GM21723 (cell line): ENCODE measurements at regions not wholly inside any gene's neighbourhood (a gene's known extent, or its start where the extent isn't known, plus 50 kb on each side); places are given as distances from the start of the nearest gene placed in this dataset.
"Not testable (repeated sequence)": the region's sequence is repeated elsewhere in the genome, so short reads cannot be mapped to it uniquely, and the experiment has no call there.

Experiments used
- ATAC-seq: cut with Tn5 transposase; IDR thresholded peaks from one replicate; pipeline ENCODE4 v1.9.1; 2021; ENCODE audit warnings: mild to moderate bottlenecking, moderate library complexity; ENCODE audit not compliant: unreplicated experiment

DNA sequence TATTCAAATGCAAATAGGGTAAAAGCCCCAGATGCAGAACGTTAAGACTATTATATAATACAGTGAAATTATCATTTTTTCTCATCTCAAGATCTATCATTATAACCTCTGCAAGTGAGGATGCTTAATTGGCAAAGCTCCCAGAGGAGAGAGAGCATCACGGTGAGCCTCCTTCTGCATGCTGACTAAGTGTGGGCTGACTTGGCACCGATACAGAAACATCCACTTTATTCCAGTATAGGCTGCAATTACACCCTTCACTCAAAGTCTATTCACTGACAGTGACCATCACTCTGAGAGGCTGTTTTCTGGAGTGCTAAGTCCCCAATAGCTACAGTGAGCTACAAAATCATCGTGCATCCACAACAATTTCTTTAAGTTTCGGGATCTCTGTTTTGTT, 171.1 kb upstream of the NBPF9 start:
- not testable (repeated sequence) for ATAC-seq

DNA sequence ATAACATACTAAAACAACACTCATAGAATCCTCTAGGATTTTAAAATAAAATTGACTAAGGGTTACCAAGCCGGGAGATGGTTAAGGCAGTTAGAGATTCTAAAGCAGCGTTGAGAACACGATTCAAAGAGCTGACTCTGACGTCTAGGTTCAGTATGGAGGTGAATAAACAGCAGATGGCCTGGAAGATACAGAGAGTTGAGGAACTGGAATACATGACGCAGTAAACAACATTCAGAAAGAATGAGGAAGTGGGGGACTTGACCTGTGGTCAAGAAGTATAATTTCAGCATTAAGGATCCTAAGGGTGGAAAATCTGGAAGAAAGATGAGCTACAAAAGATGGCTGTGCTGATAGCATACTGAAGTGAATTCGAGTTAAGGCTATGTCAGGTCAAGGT, 172.5 kb upstream of the NBPF9 start:
- ATAC-seq = not testable (repeated sequence)

DNA sequence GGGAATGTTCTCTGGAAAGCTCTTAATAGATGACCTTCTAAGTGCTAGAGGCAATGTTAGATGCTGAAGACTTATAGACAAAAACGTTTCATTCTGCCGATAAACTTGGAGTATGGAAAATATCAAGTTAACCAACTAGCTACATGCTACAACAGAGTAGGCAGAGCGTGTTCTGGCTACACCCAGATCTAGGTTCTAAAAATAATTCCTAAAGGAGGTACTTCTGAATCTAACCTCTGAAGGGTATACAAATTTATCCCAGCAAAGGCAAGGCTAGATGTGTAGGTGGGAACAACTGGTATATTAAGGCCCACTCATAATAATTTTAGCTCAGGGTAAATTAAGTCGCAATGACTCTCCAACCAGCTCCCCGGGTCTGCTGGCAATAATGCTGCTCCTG, 173.1 kb upstream of the NBPF9 start:
- not testable (repeated sequence) for ATAC-seq

DNA sequence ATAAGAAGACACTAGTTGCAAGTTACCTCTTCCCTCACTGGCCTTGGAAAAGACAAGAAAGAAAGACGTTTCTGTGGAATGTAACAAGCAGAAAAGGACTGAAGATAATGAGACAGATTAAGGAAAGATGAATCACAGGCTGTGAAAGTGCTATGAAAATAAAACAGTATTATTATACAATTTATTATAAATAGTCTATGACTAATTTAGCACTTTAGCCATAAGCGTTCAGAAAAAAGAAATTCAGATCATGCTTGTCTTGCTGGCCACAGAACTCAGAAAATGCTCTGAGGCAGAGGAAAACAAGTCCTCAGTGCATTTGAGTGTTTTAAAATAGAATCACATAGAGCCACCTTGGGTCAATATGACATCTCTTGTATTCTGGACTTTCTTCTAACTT, 174.8 kb upstream of the NBPF9 start:
- ATAC-seq = not testable (repeated sequence)

DNA sequence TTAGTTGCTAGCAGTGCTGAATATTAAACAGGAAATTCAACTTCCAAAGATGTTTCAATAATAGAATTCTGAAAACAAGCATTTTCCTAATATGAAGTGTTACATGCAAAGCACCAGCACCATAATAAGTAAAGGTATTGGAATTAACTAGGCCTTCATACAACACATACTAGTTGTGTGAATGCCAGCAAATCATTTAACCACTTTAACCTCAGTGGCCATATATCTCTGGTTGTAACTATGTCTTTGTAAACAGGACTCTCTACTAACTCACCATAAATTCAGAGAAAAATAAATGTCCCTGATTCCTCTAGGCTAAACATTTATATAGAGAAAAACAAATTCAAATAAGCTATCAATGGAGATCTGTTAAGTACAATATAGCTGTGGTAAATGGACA, 175.7 kb upstream of the NBPF9 start:
- not testable (repeated sequence) for ATAC-seq

DNA sequence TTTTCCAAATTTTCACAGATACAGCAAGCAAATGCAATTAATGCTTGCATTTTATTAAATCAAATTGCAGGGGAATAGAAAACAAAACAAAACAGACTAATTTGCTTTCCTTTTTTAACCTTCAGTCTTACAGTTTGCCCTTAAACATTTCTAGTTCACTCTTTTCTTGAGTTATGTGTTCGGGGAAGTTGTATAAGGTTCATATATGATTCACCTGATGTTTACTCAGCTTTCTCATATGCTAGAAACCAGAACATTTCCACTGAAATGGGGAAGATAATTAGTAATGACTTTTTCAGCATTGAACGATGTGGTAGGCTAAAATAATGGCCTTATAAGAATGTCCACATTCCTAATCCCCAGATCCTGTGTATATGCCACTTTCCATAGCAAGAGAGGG, 176.2 kb upstream of the NBPF9 start:
- ATAC-seq = not testable (repeated sequence)

DNA sequence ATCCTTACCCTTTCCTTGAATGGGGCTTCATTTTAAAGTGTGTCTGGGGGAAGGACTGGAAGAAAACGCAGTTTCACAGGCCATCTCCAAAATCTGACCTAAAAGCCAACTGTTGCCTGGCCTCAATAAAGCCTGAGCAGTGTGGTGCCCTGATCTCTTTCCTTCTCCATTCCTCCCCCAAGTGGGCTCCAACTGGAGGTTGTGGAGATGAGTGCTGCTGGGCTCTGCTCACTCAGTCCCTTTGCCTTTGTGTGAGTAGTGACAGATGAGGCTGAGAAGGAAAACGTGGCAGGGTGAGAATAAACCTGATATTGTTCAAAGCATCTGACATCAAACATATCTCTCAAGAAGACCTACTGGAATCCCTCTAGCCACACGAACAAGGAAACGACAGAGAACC, 181.4 kb upstream of the NBPF9 start:
- not testable (repeated sequence) for ATAC-seq

DNA sequence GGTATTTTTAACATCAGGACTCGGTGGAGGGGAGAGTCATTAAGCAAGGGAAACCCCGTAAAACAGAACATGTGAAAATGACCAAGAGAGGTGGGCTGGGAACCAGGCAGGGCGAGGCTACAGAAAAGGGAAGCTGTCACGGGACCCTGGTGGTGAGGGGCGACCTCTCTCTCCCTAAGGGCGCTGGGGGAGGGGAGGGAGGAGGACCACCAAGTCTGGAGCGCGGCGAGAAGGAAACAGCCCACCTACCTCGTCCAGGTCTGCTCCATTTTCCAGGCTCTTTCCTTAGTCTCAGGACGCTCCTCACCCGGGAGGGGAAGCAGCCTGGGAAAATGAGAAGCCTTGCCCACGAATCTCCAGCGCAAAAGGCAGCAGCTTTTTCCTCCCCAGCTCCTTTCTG, 181.9 kb upstream of the NBPF9 start:
- ATAC-seq = not testable (repeated sequence)

DNA sequence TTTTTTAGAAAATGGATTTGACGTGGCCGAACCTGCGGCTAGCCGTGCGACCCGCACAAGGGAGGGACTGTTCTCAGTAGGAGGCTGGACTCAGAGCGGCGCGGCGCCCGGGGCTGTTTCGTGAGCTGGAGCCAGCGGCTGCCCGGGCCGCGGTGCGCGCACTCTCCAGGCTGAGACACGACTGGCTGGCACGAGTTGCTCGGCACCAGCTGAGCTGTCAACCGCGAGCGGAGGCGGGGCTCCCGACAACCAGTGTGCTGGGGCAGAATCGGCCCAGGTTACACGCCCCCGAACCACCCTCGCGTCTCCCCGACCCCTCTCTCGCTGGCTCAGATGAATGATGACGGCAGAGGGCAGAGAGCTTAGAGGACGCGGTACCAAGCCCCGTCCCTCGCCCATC, 182.3 kb upstream of the NBPF9 start:
- not testable (repeated sequence) for ATAC-seq

DNA sequence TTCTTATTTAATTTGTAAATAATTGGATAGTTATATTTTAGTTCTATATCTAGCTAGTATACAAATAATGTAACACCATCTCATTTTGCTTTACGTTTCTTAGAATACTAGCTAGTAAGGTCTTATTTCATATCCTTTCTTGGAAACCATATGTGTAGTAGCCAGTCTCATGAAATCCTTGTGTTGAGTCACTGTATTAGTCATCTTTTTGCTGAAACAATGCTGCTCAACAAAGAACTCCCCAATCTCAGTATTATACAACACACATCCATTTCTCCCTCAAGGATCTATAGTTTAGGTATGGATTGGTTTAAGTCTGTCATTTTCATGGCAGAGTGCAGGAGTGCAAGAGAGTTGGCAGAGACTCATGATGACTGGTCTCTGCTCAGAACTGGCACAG, 185.2 kb upstream of the NBPF9 start:
- ATAC-seq = not testable (repeated sequence)

DNA sequence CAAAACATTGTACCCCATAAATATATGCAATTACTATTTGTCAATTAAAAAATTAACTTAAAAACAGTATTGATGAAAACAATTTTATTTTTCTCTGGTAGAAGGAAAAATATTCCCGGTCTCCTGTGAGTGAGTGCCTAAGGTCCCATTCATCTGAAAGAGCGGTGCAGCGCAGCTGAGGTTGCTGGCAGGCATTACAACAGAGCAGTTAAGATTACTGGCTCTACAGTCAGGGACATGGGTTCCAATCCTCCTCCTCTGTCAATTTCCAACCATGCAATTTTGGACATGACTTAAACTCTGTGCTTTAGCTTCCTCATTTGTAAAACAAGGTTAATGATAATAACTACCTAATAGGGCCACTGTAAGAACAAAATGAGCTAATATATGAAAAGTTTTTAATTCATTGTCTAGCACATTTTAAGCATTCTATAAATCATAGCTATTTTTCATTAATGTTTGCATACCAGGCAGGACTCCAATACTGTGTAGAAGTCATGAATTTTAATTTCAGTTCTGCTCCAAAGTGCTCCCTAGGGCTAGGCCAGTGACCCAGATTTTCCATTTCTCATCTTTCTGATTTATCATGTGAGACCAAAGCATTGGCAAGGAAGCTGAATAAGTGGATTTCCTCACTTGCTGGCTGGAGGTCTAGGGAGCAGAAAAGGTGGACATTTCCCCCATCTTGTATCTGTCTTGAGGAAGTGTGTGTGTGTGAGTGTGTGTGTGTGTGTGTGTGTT, 174.2 kb upstream of the NBPF19 start:
- ATAC-seq = not testable (repeated sequence)

DNA sequence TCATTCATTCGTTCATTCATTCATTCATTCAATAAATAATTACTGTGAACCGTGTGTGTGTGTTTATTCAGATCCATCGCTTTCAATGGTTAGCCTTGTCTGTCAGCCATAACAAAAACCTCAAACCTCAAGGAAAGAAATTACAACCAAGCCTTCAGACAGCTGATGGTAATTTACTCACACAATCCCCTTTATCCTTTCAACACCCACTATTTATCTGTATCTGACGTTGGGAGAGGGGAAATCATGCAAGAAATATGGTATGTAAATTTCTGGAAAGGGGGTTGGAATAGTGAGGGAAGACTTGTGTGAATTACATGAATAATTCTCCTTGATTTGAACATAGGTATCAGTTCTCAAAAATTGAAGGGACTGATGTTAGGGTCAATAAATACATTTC, 173.6 kb upstream of the NBPF19 start:
- not testable (repeated sequence) for ATAC-seq

DNA sequence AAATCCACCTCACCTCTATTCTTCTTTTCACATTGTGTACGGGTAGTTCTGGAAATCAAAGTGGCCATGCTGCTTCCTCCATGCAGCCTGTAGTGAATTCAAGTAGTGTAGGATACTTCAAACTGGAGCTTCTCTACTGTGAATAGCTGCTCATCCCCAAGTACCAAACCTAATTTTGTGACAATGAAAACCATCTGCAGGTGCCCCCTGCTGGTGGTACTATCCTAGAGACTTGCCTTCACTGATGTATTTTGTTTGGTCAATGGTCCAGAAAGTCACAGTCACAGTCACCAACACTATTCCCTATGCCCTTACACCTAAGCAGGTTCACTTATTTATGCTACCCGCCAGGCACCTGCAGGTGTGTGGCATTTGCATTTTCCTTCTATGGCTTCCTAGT, 170.0 kb upstream of the NBPF19 start:
- ATAC-seq = not testable (repeated sequence)

DNA sequence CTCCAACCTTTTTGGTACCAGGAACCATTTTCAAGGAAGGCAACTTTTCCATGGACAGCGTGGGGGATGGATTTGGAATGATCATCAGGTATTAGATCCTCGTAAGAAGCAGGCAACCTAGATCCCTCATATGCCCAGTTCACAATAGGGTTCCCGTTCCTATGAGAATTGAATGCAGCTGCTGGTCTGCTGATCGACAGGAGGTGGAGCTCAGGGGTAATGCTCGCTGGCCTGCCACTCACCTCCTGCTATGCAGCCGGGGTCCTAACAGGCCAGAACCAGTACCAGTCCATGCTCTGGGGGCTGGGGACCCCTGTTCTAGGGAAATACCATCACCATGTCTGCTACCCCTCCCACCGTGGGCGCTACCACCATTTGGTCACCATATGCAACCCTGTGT, 167.2 kb upstream of the NBPF19 start:
- ATAC-seq = not testable (repeated sequence)

DNA sequence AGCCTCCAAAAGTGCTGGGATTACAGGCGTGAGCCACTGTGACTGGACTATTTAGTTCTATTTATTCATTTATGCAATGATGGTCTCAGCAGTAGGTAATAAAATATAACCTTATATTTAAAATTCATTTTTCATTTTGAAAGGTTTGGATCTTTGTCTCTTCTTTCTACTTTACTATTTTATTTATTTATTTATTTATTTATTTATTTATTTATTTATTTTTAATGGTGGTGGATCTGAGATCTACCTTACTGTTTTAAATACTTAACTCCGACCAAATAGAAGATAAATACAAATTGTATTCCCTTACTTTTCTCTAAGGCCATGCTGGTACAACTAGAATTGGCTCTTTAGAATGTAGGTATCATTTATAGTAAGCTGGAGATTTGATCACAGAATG, 159.9 kb upstream of the NBPF19 start:
- not testable (repeated sequence) for ATAC-seq

DNA sequence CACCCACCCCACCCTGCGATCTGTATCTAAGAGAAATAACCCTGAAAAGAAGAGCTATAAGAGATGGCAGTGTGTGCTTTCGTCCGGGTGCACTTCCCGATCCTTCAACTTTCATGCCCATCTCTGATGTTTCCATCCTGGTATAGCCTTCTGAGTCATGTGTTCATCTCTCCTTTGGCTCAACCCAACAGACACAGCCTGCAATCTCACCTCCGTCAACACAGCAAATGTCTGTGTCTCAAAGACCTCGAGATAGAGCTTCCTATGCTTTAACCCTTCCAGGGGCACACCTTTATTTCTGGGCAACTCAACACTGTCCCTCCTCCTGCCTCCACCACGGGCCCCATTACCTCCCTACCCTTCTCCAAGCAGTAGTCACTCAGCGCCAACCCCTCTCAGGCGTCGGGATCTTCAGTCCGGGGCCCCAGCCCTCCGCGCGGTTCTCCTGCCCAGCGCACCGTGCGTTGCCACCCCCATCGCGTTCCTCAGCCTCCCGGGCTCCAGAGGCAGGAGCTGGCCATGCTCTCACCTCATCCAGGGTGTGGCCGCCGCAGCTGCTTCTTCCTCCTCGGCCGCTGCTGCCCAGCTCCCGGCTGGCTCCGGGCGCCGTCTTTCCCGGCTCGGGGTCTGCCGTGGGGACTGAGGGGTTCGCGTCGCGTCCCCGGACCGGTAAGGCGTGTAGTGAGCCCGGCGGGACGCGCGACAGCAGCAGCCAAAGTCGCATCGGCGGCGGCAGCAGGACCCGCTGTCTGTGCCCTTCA, 153.7 kb upstream of the NBPF19 start:
- ATAC-seq = not testable (repeated sequence)

DNA sequence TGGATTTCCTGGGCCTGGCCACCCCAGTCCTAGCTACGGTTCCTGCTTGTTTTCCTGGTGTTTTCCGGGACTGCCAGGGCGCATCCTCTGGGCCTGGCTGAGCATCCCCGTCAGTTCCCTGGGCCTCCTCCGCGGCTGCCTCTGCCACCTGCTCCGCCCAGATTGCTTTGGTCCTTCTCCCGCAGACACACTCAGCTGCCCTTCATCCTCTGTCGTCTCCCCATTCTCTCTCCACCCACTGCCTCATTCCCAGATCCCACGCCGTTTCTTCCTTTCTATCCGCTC, 153.2 kb upstream of the NBPF19 start:
- not testable (repeated sequence) for ATAC-seq

DNA sequence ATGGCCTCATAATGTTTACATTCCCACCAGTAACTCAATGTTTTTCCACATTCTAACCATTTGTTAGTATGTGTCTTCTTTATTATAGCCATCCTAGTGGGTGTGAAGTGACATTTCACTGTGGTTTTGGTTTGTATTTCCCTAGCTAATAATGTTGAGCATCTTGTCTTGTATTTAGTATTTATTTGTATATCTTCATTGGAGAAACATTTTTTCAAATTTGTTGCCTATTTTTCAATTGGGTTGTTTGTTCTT, 144.8 kb upstream of the NBPF19 start:
- ATAC-seq = not testable (repeated sequence)

DNA sequence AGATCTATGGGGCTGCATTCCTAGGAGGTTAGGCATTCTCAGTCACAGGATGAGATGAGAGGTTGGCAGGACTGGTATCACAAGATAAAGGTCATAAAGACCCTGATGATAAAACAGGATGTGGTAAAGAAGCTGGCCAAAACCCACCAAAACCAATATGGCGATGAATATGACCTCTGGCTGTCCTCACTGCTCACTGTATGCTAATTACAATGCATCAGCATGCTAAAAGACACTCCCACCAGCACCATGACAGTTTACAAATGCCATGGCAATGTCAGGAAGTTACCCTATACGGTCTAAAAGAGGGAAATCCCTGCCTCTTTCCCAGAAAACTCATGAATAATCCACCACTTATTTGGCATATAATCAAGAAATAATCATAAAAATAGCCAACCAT, 138.8 kb upstream of the NBPF19 start:
- not testable (repeated sequence) for ATAC-seq

DNA sequence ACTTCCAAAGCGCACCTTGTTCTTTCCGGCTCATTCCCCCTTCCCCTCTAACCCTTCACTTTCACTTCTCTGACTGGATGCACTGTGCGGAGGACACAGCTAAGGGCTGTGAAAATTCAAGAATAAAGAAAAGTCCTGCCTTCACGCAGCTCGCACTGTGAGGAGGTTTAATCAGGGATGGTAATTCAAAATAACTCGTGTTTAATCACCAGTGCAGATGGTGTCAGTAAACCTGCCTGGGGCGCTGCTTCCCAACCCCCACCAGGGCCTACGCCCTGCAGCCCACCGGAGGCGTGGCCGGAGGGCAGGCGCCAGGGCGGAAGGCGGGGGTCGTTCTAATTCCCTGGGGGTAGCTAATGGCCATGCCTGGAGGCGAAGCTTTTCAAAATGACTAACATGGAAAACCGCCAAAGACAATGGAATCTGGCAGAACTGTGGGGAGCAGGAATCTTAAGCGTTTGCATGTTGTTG, 136.6 kb upstream of the NBPF19 start:
- not testable (repeated sequence) for ATAC-seq

DNA sequence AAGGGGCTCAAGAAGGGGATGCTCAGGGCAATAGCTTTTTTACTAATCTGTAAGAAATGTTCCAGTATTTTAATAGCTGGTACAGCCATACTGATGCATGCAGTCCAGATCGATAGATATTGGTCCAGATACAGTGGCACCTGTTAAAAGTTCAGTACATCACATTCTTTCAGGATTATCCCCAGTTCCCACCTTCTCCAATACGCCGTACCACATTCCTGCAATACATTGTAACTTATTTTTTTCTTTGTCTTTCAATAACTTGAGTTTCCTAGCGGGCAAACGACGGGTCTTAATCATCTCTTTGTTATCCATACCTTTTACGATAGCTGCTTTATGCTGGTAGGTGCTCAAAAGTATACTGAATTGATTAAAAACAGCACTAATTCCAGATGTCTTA, 136.1 kb upstream of the NBPF19 start:
- ATAC-seq = not testable (repeated sequence)

DNA sequence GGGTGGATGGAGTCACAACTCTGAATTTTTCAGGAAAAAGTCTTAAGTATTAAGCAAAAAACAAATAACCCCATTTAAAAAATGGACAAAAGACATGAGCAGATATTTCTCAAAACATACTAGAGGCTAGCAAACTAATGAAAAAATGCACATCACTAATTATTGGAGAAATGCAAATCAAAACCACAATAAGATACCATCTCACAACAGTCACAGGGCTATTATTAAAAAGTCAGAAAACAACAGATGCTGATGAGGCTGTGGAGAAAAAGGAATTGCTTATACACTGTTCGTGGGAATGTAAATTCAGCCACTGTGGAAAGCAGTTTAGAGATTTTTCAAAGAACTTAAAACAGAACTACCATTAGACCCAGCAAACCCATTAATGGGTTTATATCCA, 125.4 kb upstream of the NBPF19 start:
- not testable (repeated sequence) for ATAC-seq

DNA sequence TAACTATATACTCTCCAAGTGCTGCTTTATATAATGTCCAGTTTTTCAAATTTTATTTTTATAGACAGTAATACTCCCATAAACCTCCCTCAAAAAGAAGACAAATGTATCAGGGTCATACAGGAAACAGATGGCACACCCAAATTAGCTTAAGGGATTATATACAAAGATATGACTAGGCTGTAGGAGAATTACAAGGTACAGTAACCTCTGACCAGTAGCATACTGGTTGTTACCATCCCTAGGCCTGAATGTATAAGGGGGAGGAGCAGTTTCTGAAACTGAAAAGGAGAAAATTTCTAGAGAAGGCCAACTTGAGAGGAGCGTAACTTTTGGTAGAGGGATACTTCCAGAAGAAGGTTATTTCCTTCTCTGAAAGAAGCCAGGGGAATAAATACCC, 122.6 kb upstream of the NBPF19 start:
- not testable (repeated sequence) for ATAC-seq
